ENCODE measurements at regions not wholly inside any gene's neighbourhood (a gene's known extent, or its start where the extent isn't known, plus 50 kb on each side); places are given as distances from the start of the nearest gene placed in this dataset.

GRCh38 chr18:60445341-60445740, 72.8 kb upstream of the MC4R start:
- no peak overlapping the region for H3K27ac Mint-ChIP-seq
- no peaks in the 10 kb centered on the region for H3K27me3 ChIP-seq (ENCODE audit: insufficient read depth, low read length, poor library complexity, severe bottlenecking)
- DNase-seq: no peak
- H3K4me3 ChIP-seq (ENCODE audit: low read length): no peak overlapping the region
- ChIA-PET CTCF (no interaction called here), POLR2A (no interaction called here)
- no peaks in the 10 kb centered on the region for H3K9me3 ChIP-seq (ENCODE audit: low read length)
- no peaks in the 10 kb centered on the region for H3K4me1 Mint-ChIP-seq
- no peak overlapping the region for H3K4me3 Mint-ChIP-seq
- no peaks in the 10 kb centered on the region for H3K36me3 ChIP-seq (ENCODE audit: insufficient read depth, low read length)
- H3K27me3 Mint-ChIP-seq: no peaks in the 10 kb centered on the region
- H3K36me3 Mint-ChIP-seq: no peaks in the 10 kb centered on the region
- no peak overlapping the region for H3K27ac ChIP-seq (ENCODE audit: low read depth, low read length)
- H3K4me1 ChIP-seq (ENCODE audit: insufficient read depth, low read length): no peaks in the 10 kb centered on the region
- H3K9me3 Mint-ChIP-seq: peaks cover 7 to 21% (median 12%) of the 10 kb centered on the region in 5 donors

- no peak overlapping the region for H3K4me3 Mint-ChIP-seq
- no peaks in the 10 kb centered on the region for H3K36me3 Mint-ChIP-seq
- Histone ChIP-seq H3K4me1 (ENCODE audit: insufficient read depth, low read length) (no peaks in the 10 kb centered on the region), H3K9me3 (ENCODE audit: low read length) (no peaks in the 10 kb centered on the region), H3K4me3 (ENCODE audit: low read length) (no peak overlapping the region), H3K27ac (ENCODE audit: low read depth, low read length) (no peak overlapping the region), H3K27me3 (ENCODE audit: insufficient read depth, low read length, poor library complexity, severe bottlenecking) (no peaks in the 10 kb centered on the region), H3K36me3 (ENCODE audit: insufficient read depth, low read length) (no peaks in the 10 kb centered on the region)
- no peaks in the 10 kb centered on the region for H3K27me3 Mint-ChIP-seq
- POLR2A ChIA-PET: no interaction called here
- peaks cover 7 to 23% (median 12%) of the 10 kb centered on the region in 5 donors for H3K9me3 Mint-ChIP-seq
- CTCF ChIA-PET: no interaction called here
- no peak overlapping the region for H3K27ac Mint-ChIP-seq
- no peak for DNase-seq
- no peaks in the 10 kb centered on the region for H3K4me1 Mint-ChIP-seq
Measured at GRCh38 chr18:60446821-60447220, 74.2 kb upstream of the MC4R start.

DNA sequence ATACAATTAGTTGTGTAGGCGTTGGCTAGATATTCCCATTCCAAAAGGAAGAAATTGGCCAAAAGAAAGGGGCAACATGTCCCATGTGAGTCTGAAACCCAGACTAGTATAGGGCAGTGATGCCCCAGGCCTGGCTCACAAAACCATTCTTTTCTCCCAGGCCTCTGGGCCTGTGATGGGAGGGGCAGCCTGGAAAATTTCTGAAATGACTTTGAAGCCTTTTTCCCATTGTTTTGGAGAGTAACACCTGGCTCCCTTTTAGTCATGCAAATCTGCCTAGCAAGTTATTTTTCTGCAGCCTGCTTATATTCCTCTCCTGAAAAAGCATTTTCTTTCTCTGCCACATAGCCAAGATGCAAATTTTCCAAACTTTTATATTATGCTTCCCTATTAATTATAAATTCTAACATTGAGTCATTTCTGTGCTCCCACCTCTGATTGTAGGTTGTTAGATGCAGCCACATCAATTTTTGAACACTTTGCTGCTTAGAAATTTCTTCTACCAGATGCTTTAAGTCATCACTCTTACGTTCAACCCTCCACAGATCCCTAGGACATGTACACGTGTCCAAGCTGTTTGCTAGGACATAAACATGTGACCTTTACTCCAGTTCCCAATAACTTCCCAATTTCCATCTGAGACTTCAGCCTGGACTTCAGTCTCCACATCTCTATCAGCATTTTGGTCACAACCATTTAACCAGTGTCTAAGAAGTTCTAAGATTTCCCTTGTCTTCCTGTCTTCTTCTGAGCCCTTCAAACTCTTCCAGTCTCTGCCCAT, 76.1 kb upstream of the MC4R start:
- Mint-ChIP-seq H3K9me3 (peaks cover 4 to 26% (median 12%) of the 10 kb centered on the region in 5 donors), H3K27ac (no peak overlapping the region), H3K4me1 (no peaks in the 10 kb centered on the region), H3K27me3 (no peaks in the 10 kb centered on the region), H3K36me3 (no peaks in the 10 kb centered on the region), H3K4me3 (no peak overlapping the region)
- Histone ChIP-seq H3K27ac (ENCODE audit: low read depth, low read length) (no peak overlapping the region), H3K27me3 (ENCODE audit: insufficient read depth, low read length, poor library complexity, severe bottlenecking) (no peaks in the 10 kb centered on the region), H3K9me3 (ENCODE audit: low read length) (no peaks in the 10 kb centered on the region), H3K36me3 (ENCODE audit: insufficient read depth, low read length) (no peaks in the 10 kb centered on the region), H3K4me1 (ENCODE audit: insufficient read depth, low read length) (no peaks in the 10 kb centered on the region), H3K4me3 (ENCODE audit: low read length) (no peak overlapping the region)
- no peak for DNase-seq
- CTCF ChIA-PET: no interaction called here
- POLR2A ChIA-PET: no interaction called here

GRCh38 chr18:60452421-60452820, 79.8 kb upstream of the MC4R start:
- no peaks in the 10 kb centered on the region for H3K4me1 ChIP-seq (ENCODE audit: insufficient read depth, low read length)
- CTCF ChIA-PET: no interaction called here
- Mint-ChIP-seq H3K9me3 (peaks cover 5 to 32% (median 8%) of the 10 kb centered on the region in 5 donors), H3K4me3 (no peak overlapping the region), H3K4me1 (no peaks in the 10 kb centered on the region), H3K27me3 (no peaks in the 10 kb centered on the region), H3K36me3 (no peaks in the 10 kb centered on the region), H3K27ac (no peak overlapping the region)
- no peaks in the 10 kb centered on the region for H3K36me3 ChIP-seq (ENCODE audit: insufficient read depth, low read length)
- H3K9me3 ChIP-seq (ENCODE audit: low read length): no peaks in the 10 kb centered on the region
- no peaks in the 10 kb centered on the region for H3K27me3 ChIP-seq (ENCODE audit: insufficient read depth, low read length, poor library complexity, severe bottlenecking)
- no peak for DNase-seq
- no peak overlapping the region for H3K27ac ChIP-seq (ENCODE audit: low read depth, low read length)
- POLR2A ChIA-PET: no interaction called here
- no peak overlapping the region for H3K4me3 ChIP-seq (ENCODE audit: low read length)

- no peaks in the 10 kb centered on the region for H3K9me3 ChIP-seq (ENCODE audit: low read length)
- H3K27me3 ChIP-seq (ENCODE audit: insufficient read depth, low read length, poor library complexity, severe bottlenecking): no peaks in the 10 kb centered on the region
- Mint-ChIP-seq H3K36me3 (no peaks in the 10 kb centered on the region), H3K27me3 (no peaks in the 10 kb centered on the region), H3K9me3 (peaks cover 0 to 10% (median 5%) of the 10 kb centered on the region in 5 donors), H3K4me1 (no peaks in the 10 kb centered on the region), H3K27ac (no peak overlapping the region), H3K4me3 (no peak overlapping the region)
- CTCF ChIA-PET: no interaction called here
- no peaks in the 10 kb centered on the region for H3K36me3 ChIP-seq (ENCODE audit: insufficient read depth, low read length)
- H3K4me3 ChIP-seq (ENCODE audit: low read length): no peak overlapping the region
- POLR2A ChIA-PET: no interaction called here
- H3K4me1 ChIP-seq (ENCODE audit: insufficient read depth, low read length): no peaks in the 10 kb centered on the region
- DNase-seq: no peak
- no peak overlapping the region for H3K27ac ChIP-seq (ENCODE audit: low read depth, low read length)
Measured at GRCh38 chr18:60466677-60467076, 94.1 kb upstream of the MC4R start.

DNA sequence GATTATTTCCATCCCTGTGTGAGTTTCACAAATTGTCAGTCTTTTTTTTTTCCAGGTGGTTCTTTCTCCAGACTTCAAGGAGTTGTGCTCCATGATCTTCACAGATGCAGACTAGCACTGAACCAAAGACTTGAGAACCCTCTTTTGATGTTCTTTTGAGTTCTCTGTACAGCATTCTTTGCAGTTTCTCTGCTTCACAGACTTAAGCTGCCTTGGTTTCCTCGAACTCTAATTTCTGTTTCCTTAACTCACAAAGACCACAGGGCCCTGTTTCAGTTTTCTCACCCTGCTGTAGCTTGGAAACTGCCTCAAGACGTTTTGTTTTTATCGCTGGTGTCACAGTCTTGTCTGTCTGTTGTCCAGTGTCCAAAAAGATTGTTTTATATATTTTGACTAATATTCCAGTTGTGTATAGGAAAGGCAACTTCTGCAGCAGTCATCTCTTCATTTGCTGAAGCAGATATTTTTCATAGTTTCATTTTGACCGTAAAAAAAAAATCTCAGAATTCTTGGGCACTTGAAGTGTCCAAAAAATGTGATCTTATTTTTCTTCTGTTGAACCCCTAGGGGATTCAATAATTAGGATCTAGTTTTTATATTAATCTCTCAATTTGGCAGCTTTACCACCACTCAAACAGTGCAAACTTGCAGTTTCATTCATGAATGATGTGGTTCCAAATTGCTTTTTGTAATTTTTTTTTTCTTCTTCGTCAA, 97.0 kb upstream of the MC4R start:
- Mint-ChIP-seq H3K4me1 (no peaks in the 10 kb centered on the region), H3K4me3 (no peak overlapping the region), H3K36me3 (no peaks in the 10 kb centered on the region), H3K27ac (no peak overlapping the region), H3K9me3 (peaks cover 2 to 12% (median 5%) of the 10 kb centered on the region in 5 donors), H3K27me3 (peaks cover 0 to 3% of the 10 kb centered on the region in 2 donors)
- Histone ChIP-seq H3K4me3 (ENCODE audit: low read length) (no peak overlapping the region), H3K9me3 (ENCODE audit: low read length) (no peaks in the 10 kb centered on the region), H3K27me3 (ENCODE audit: insufficient read depth, low read length, poor library complexity, severe bottlenecking) (no peaks in the 10 kb centered on the region), H3K36me3 (ENCODE audit: insufficient read depth, low read length) (no peaks in the 10 kb centered on the region), H3K27ac (ENCODE audit: low read depth, low read length) (no peak overlapping the region), H3K4me1 (ENCODE audit: insufficient read depth, low read length) (no peaks in the 10 kb centered on the region)
- DNase-seq: no peak
- CTCF ChIA-PET: no interaction called here
- POLR2A ChIA-PET: no interaction called here

DNA sequence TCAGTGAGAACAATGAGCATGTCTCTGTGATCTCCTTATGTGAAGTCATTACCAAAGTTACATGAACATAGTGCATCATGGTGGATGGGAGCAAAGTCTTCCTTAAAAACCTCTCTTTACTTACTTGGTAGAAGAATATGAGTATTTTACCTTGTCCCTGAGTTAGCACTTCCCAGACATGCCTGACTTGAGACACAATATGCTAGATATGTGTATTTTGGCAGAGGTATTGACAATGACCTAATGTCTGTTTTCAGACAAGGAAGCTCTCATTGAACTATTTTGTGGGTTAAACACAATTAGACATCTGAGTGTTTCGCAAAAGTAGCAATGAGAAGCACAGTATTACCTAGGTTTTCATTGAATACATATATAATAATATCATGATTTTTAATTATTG, 99.1 kb upstream of the MC4R start:
- CTCF ChIA-PET: no interaction called here
- Mint-ChIP-seq H3K27ac (no peak overlapping the region), H3K9me3 (peaks cover 2 to 22% (median 4%) of the 10 kb centered on the region in 5 donors), H3K36me3 (no peaks in the 10 kb centered on the region), H3K4me1 (no peaks in the 10 kb centered on the region), H3K4me3 (no peak overlapping the region), H3K27me3 (peaks cover 0 to 3% of the 10 kb centered on the region in 2 donors)
- no peaks in the 10 kb centered on the region for H3K27me3 ChIP-seq (ENCODE audit: insufficient read depth, low read length, poor library complexity, severe bottlenecking)
- no peaks in the 10 kb centered on the region for H3K36me3 ChIP-seq (ENCODE audit: insufficient read depth, low read length)
- no peaks in the 10 kb centered on the region for H3K4me1 ChIP-seq (ENCODE audit: insufficient read depth, low read length)
- no peaks in the 10 kb centered on the region for H3K9me3 ChIP-seq (ENCODE audit: low read length)
- no peak overlapping the region for H3K4me3 ChIP-seq (ENCODE audit: low read length)
- no peak for DNase-seq
- POLR2A ChIA-PET: no interaction called here
- no peak overlapping the region for H3K27ac ChIP-seq (ENCODE audit: low read depth, low read length)

GRCh38 chr18:60485201-60485600, 112.6 kb upstream of the MC4R start:
- Mint-ChIP-seq H3K4me1 (no peaks in the 10 kb centered on the region), H3K4me3 (no peak overlapping the region), H3K27ac (no peak overlapping the region), H3K27me3 (no peaks in the 10 kb centered on the region), H3K9me3 (peaks cover 2 to 37% (median 14%) of the 10 kb centered on the region in 5 donors), H3K36me3 (no peaks in the 10 kb centered on the region)
- no peak for DNase-seq
- H3K36me3 ChIP-seq (ENCODE audit: insufficient read depth, low read length): no peaks in the 10 kb centered on the region
- no peaks in the 10 kb centered on the region for H3K9me3 ChIP-seq (ENCODE audit: low read length)
- no peak overlapping the region for H3K4me3 ChIP-seq (ENCODE audit: low read length)
- POLR2A ChIA-PET: no interaction called here
- H3K27me3 ChIP-seq (ENCODE audit: insufficient read depth, low read length, poor library complexity, severe bottlenecking): no peaks in the 10 kb centered on the region
- CTCF ChIA-PET: interaction anchor here (0.8 kb wide), 1 partner anchor 14 kb away, joined by 3 read pairs; no protein-coding TSS in a partner anchor
- no peak overlapping the region for H3K27ac ChIP-seq (ENCODE audit: low read depth, low read length)
- H3K4me1 ChIP-seq (ENCODE audit: insufficient read depth, low read length): no peaks in the 10 kb centered on the region
